IMR-90 (cell line): ENCODE measurements at regions not wholly inside any gene's neighbourhood (a gene's known extent, or its start where the extent isn't known, plus 50 kb on each side); places are given as distances from the start of the nearest gene placed in this dataset.

ENCODE experiments used
- ATAC-seq: fragments of 200-7000 bp; cut with Tn5 transposase; 2 replicates; pipeline ENCODE4 v1.9.1; 2020; ENCODE audit warnings: low read depth, mild to moderate bottlenecking, moderate library complexity
- BruUV-seq: library from RNA; stranded (reverse); fragments of 400-500 nt; replicated peaks from 2 replicates; lab custom pipeline; 2021; lab: Mats Ljungman, UMichigan
- CTCF ChIA-PET: fragments of 300-600 bp; formaldehyde crosslinking; extraction: SDS; loops from one replicate; lab custom pipeline; 2021; ENCODE audit warnings: antibody characterized with exemption; lab: Yijun Ruan, JAX
- POLR2A ChIA-PET: fragments of 300-600 bp; sonication (Branson Sonifier 250); formaldehyde crosslinking; loops from one replicate; lab custom pipeline; 2022; ENCODE audit warnings: antibody characterized with exemption; ENCODE audit not compliant: unreplicated experiment; lab: Charles Lee
- DNase-seq: peaks from one replicate; pipeline ENCODE4 v3.0.0; 2013
- H2AFZ ChIP-seq: replicated peaks from 2 replicates; pipeline ENCODE3; 2013; ENCODE audit warnings: low read length, mild to moderate bottlenecking; ENCODE audit not compliant: poor library complexity
- H2AK5ac ChIP-seq: 2 replicates; pipeline ENCODE4 v1.6.1; 2013; ENCODE audit warnings: low read depth, low read length, inconsistent platforms
- H2AK9ac ChIP-seq: replicated peaks from 2 replicates; pipeline ENCODE3; 2013; ENCODE audit warnings: mild to moderate bottlenecking, low read depth, low read length, moderate library complexity; ENCODE audit not compliant: poor library complexity
- H2BK120ac ChIP-seq: 2 replicates; pipeline ENCODE4 v1.6.1; 2013; ENCODE audit warnings: low read depth, low read length, inconsistent platforms
- H2BK15ac ChIP-seq: 3 replicates; pipeline ENCODE4 v1.6.1; 2013; ENCODE audit warnings: low read depth, low read length, inconsistent platforms
- H2BK20ac ChIP-seq: 2 replicates; pipeline ENCODE4 v1.6.1; 2013; ENCODE audit warnings: low read depth, mild to moderate bottlenecking, inconsistent platforms, low read length, moderate library complexity
- H2BK5ac ChIP-seq: 2 replicates; pipeline ENCODE4 v1.6.1; 2013; ENCODE audit warnings: mild to moderate bottlenecking, low read depth, low read length, inconsistent platforms; ENCODE audit not compliant: poor library complexity, severe bottlenecking
- H3K14ac ChIP-seq: replicated peaks from 2 replicates; pipeline ENCODE4 v1.6.1; 2013; ENCODE audit warnings: low read depth, low read length, inconsistent platforms
- H3K18ac ChIP-seq: 2 replicates; pipeline ENCODE4 v1.6.1; 2013; ENCODE audit warnings: low read depth, low read length, control low read depth
- H3K23ac ChIP-seq: 2 replicates; pipeline ENCODE4 v1.6.1; 2013; ENCODE audit warnings: low read depth, low read length, inconsistent platforms
- H3K27ac ChIP-seq: 2 replicates; pipeline ENCODE4 v1.5.1; 2013; ENCODE audit warnings: mild to moderate bottlenecking, control low read depth, low read length; ENCODE audit not compliant: insufficient read depth
- H3K27me3 ChIP-seq: 2 replicates; pipeline ENCODE4 v1.6.1; 2013; ENCODE audit warnings: low read length; ENCODE audit not compliant: control insufficient read depth, insufficient read depth
- H3K36me3 ChIP-seq: 2 replicates; pipeline ENCODE4 v1.6.1; 2013; ENCODE audit warnings: low read length, mixed read lengths; ENCODE audit not compliant: control insufficient read depth, insufficient read depth
- H3K4ac ChIP-seq: 2 replicates; pipeline ENCODE4 v1.6.1; 2013; ENCODE audit warnings: low read depth, low read length, inconsistent platforms
- H3K4me1 ChIP-seq: 2 replicates; pipeline ENCODE4 v1.6.1; 2013; ENCODE audit warnings: low read length, mixed read lengths; ENCODE audit not compliant: control insufficient read depth, insufficient read depth
- H3K4me2 ChIP-seq: 2 replicates; pipeline ENCODE4 v1.6.1; 2013; ENCODE audit warnings: low read depth, mild to moderate bottlenecking, control low read depth, low read length, moderate library complexity
- H3K4me3 ChIP-seq: 2 replicates; pipeline ENCODE4 v1.5.1; 2013; ENCODE audit warnings: low read depth, mild to moderate bottlenecking, control low read depth, low read length, moderate library complexity; ENCODE audit not compliant: insufficient read depth
- H3K56ac ChIP-seq: 2 replicates; pipeline ENCODE4 v1.6.1; 2013; ENCODE audit warnings: low read length, inconsistent platforms; ENCODE audit not compliant: insufficient read depth; ENCODE audit errors: extremely low read depth
- H3K79me1 ChIP-seq, 2 experiments: 2 replicates each; pipeline ENCODE4 v1.6.1; 2013; ENCODE audit warnings: low read length in 2 of 2, inconsistent platforms in 1 of 2, low read depth in 1 of 2
- H3K9ac ChIP-seq: 2 replicates; pipeline ENCODE4 v1.6.1; 2013; ENCODE audit warnings: low read depth, low read length, control low read depth
- H3K9me1 ChIP-seq: 2 replicates; pipeline ENCODE4 v1.6.1; 2013; ENCODE audit warnings: low read length, inconsistent platforms; ENCODE audit not compliant: insufficient read depth
- H3K9me3 ChIP-seq: 2 replicates; pipeline ENCODE4 v1.6.1; 2013; ENCODE audit warnings: low read length; ENCODE audit not compliant: control insufficient read depth, insufficient read depth
- H4K20me1 ChIP-seq: 2 replicates; pipeline ENCODE4 v1.6.1; 2013; ENCODE audit warnings: low read length, inconsistent platforms; ENCODE audit not compliant: insufficient read depth
- H4K5ac ChIP-seq: 2 replicates; pipeline ENCODE4 v1.6.1; 2013; ENCODE audit warnings: mild to moderate bottlenecking, low read depth, low read length, control low read depth
- H4K8ac ChIP-seq, 2 experiments: 2 replicates each; pipeline ENCODE4 v1.6.1; 2013; ENCODE audit warnings: low read depth in 2 of 2, low read length in 2 of 2, control low read depth in 1 of 2, inconsistent platforms in 1 of 2
- H4K91ac ChIP-seq: 2 replicates; pipeline ENCODE4 v1.6.1; 2013; ENCODE audit warnings: low read depth, low read length, inconsistent platforms; ENCODE audit not compliant: insufficient read depth
- BHLHE40 ChIP-seq: fragments of 150-350 bp; IDR thresholded peaks from 2 replicates; pipeline ENCODE4 v1.6.1; 2016; ENCODE audit warnings: mild to moderate bottlenecking, low read depth, low read length
- CEBPB ChIP-seq: IDR thresholded peaks from 2 replicates; pipeline ENCODE4 v1.6.1; 2012; ENCODE audit warnings: low read depth, low read length, improper control_type of control experiment
- CHD1 ChIP-seq: IDR thresholded peaks from 2 replicates; pipeline ENCODE4 v1.6.1; 2012; ENCODE audit warnings: low read depth, low read length, improper control_type of control experiment
- CTCF ChIP-seq: conservative IDR thresholded peaks from 2 replicates; pipeline ENCODE4 v1.5.1; 2012; ENCODE audit warnings: mild to moderate bottlenecking, low read depth, low read length, improper control_type of control experiment
- ELK1 ChIP-seq: fragments of 150-350 bp; IDR thresholded peaks from 2 replicates; pipeline ENCODE4 v1.6.1; 2016; ENCODE audit warnings: low read depth, mild to moderate bottlenecking, low read length, moderate library complexity, borderline replicate concordance
- FOS ChIP-seq: fragments of 150-350 bp; IDR thresholded peaks from 2 replicates; pipeline ENCODE4 v1.6.1; 2016; ENCODE audit warnings: low read depth, low read length
- MAFK ChIP-seq: IDR thresholded peaks from 2 replicates; pipeline ENCODE4 v1.6.1; 2012; ENCODE audit warnings: low read depth, low read length, improper control_type of control experiment
- MAZ ChIP-seq: IDR thresholded peaks from 2 replicates; pipeline ENCODE4 v1.6.1; 2012; ENCODE audit warnings: low read depth, mild to moderate bottlenecking, low read length, improper control_type of control experiment, moderate library complexity, borderline replicate concordance
- MXI1 ChIP-seq: IDR thresholded peaks from 2 replicates; pipeline ENCODE4 v1.6.1; 2012; ENCODE audit warnings: low read depth, mild to moderate bottlenecking, low read length, moderate library complexity, borderline replicate concordance
- NFE2L2 ChIP-seq: fragments of 150-350 bp; IDR thresholded peaks from 2 replicates; pipeline ENCODE4 v1.6.1; 2016; ENCODE audit warnings: low read depth, mild to moderate bottlenecking, low read length
- POLR2A ChIP-seq: IDR thresholded peaks from 2 replicates; pipeline ENCODE4 v1.6.1; 2012; ENCODE audit warnings: mild to moderate bottlenecking, low read depth, low read length
- RAD21 ChIP-seq: IDR thresholded peaks from 2 replicates; pipeline ENCODE4 v1.6.1; 2012; ENCODE audit warnings: low read length, improper control_type of control experiment
- RCOR1 ChIP-seq: IDR thresholded peaks from 2 replicates; pipeline ENCODE4 v1.6.1; 2012; ENCODE audit warnings: mild to moderate bottlenecking, low read length, improper control_type of control experiment; ENCODE audit not compliant: insufficient replicate concordance
- RFX5 ChIP-seq: IDR thresholded peaks from 2 replicates; pipeline ENCODE4 v1.8.0; 2012; ENCODE audit warnings: low read depth, mild to moderate bottlenecking, low read length, moderate library complexity
- SMC3 ChIP-seq: fragments of 150-350 bp; IDR thresholded peaks from 2 replicates; pipeline ENCODE4 v1.6.1; 2016; ENCODE audit warnings: low read depth, mild to moderate bottlenecking, antibody characterized with exemption, low read length, moderate library complexity
- WGBS, 2 experiments: methylation state at CpG; one replicate each; pipeline versions ENCODE4 v1.1.5 to v1.1.7; 2013; ENCODE audit warnings: missing lambda C conversion rate in 2 of 2; ENCODE audit not compliant: insufficient read length in 1 of 2; ENCODE audit errors: extremely low coverage in 2 of 2; 5-methylcytosine and 5-hydroxymethylcytosine counted together
- dilution Hi-C: fragments of 300-500 bp; cut with HindIII; formaldehyde crosslinking; loops from one replicate; pipeline ENCODE4 v1.14.3; 2018; ENCODE audit warnings: low sequenced_read_pairs; ENCODE audit not compliant: unreplicated experiment
- in situ Hi-C: fragments of 300-500 bp; cut with MboI; formaldehyde crosslinking; loops from 3 replicates; pipeline ENCODE4 v1.14.3; 2019; ENCODE audit warnings: low sequenced_read_pairs, inconsistent platforms, mixed read lengths
- intact Hi-C: fragments of 100-400 bp; cut with micrococcal nuclease; formaldehyde crosslinking; loops from 2 replicates; pipeline ENCODE4 v1.10.0; 2022
- TF ChIP-seq, protein P1 (sequence below): fragments of 150-350 bp; IDR thresholded peaks from 2 replicates; pipeline ENCODE4 v1.6.1; 2017; ENCODE audit warnings: mild to moderate bottlenecking, antibody characterized with exemption, low read length, low read depth

- Histone ChIP-seq H2BK5ac (no peak overlapping the region), H3K18ac (no peak overlapping the region), H3K27me3 (no peaks in the 10 kb centered on the region; the same call in 1 of the 2 replicates), H3K4me3 (no peak overlapping the region), H3K4me2 (no peak overlapping the region), H2AK9ac (no peak overlapping the region), H3K9me3 (no peaks in the 10 kb centered on the region), H4K91ac (no peak overlapping the region), H3K23ac (no peak overlapping the region), H3K27ac (no peak overlapping the region), H2BK120ac (no peak overlapping the region), H2AK5ac (no peak overlapping the region), H4K8ac (no peak overlapping the region), H3K9ac (no peak overlapping the region), H4K20me1 (no peaks in the 10 kb centered on the region), H3K4ac (no peak overlapping the region), H3K14ac (no peak overlapping the region), H2AFZ (no peak overlapping the region), H3K4me1 (no peaks in the 10 kb centered on the region), H3K9me1 (no peaks in the 10 kb centered on the region), H3K79me1 (no peaks in the 10 kb centered on the region), H2BK15ac (no peak overlapping the region), H3K36me3 (no peaks in the 10 kb centered on the region), H4K5ac (no peak overlapping the region), H2BK20ac (no peak overlapping the region), H3K56ac (no peak overlapping the region)
- ChIA-PET CTCF (no interaction called here), POLR2A (no interaction called here)
- ATAC-seq, result no peak
- 60% methylated on average over 1 of the region's 4 CpGs; no CpG with 5 or more reads in 1 of the 2 experiments for WGBS, 2 experiments
- intact Hi-C loops, result no loop called here
- no peak for DNase-seq
- dilution Hi-C loops, result no loop called here
- no TSS peak for BruUV-seq
- TF ChIP-seq CTCF (no peak), MAZ (no peak), BHLHE40 (no peak), RAD21 (no peak), RCOR1 (no peak), FOS (no peak), CEBPB (no peak), NFE2L2 (no peak), ELK1 (no peak), SMC3 (no peak), POLR2A (no peak), CHD1 (no peak), MAFK (no peak), RFX5 (no peak), MXI1 (no peak)
- TF ChIP-seq, protein P1, sequence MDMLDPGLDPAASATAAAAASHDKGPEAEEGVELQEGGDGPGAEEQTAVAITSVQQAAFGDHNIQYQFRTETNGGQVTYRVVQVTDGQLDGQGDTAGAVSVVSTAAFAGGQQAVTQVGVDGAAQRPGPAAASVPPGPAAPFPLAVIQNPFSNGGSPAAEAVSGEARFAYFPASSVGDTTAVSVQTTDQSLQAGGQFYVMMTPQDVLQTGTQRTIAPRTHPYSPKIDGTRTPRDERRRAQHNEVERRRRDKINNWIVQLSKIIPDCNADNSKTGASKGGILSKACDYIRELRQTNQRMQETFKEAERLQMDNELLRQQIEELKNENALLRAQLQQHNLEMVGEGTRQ, result no peak
- in situ Hi-C loops, result no loop called here
Observed at GRCh38 chr2:58875436-58875835, 634.3 kb upstream of the FANCL start.
